Ovary (tissue), 3 donors: ENCODE measurements at regions not wholly inside any gene's neighbourhood (a gene's known extent, or its start where the extent isn't known, plus 50 kb on each side); places are given as distances from the start of the nearest gene placed in this dataset.

ENCODE experiments used
- CTCF ChIP-seq, 3 donors: fragments of 450-650 bp in 2 of 3; fragments of 200-600 bp in 1 of 3; IDR thresholded peaks; one replicate each; pipeline versions ENCODE4 v1.5.1 to v1.8.0; 2016 to 2022; ENCODE audit warnings: antibody characterized with exemption in 3 of 3, mild to moderate bottlenecking in 1 of 3
- POLR2A ChIP-seq: fragments of 450-650 bp; IDR thresholded peaks from one replicate; pipeline ENCODE4 v1.6.1; 2017; ENCODE audit warnings: antibody characterized with exemption, mild to moderate bottlenecking, moderate library complexity
- donor health status: DM: no; HTN: no; CAD: no.

- TF ChIP-seq CTCF (IDR thresholded peaks at IDR 0.05) (no peak), POLR2A (no peak)
Measured at GRCh38 chr11:131279654-131280384, 90.6 kb upstream of the NTM start.
